CD4-positive, alpha-beta T cell (primary cell): ENCODE measurements at regions not wholly inside any gene's neighbourhood (a gene's known extent, or its start where the extent isn't known, plus 50 kb on each side); places are given as distances from the start of the nearest gene placed in this dataset.

Source experiments
- ATAC-seq: fragments of 200-7000 bp; cut with Tn5 transposase; one replicate; pipeline ENCODE4 v1.10.0; 2022; ENCODE audit warnings: mild to moderate bottlenecking; ENCODE audit not compliant: poor library complexity
- CTCF ChIA-PET: fragments of 350-600 bp; sonication (Branson Sonifier 250); formaldehyde crosslinking; loops from one replicate; lab custom pipeline; 2021; ENCODE audit warnings: antibody characterized with exemption, inconsistent platforms; lab: Charles Lee
- POLR2A ChIA-PET: fragments of 350-600 bp; sonication (Branson Sonifier 250); formaldehyde crosslinking; loops from one replicate; lab custom pipeline; 2021; ENCODE audit warnings: antibody characterized with exemption, inconsistent platforms; lab: Charles Lee
- DNase-seq, 14 experiments: peaks; one replicate each; pipeline ENCODE4 v3.0.0-alpha.2; 2013 to 2020; ENCODE audit warnings: mixed read lengths in 2 of 14
- H3K27ac ChIP-seq, 2 donors: one replicate each; pipeline versions ENCODE4 v1.5.1 to v1.7.0; 2013; ENCODE audit warnings: low read length in 2 of 2, low read depth in 1 of 2, mild to moderate bottlenecking in 1 of 2
- H3K27me3 ChIP-seq, 2 experiments: 1 replicate in 1 of 2; 2 replicates in 1 of 2; pipeline versions ENCODE4 v1.6.1 to v1.7.0; 2013; ENCODE audit warnings: low read length in 2 of 2, control low read depth in 1 of 2, mild to moderate bottlenecking in 1 of 2, moderate library complexity in 1 of 2; ENCODE audit not compliant: insufficient read depth in 2 of 2, control insufficient read depth in 1 of 2
- H3K36me3 ChIP-seq: one replicate; pipeline ENCODE4 v1.6.1; 2013; ENCODE audit warnings: low read length, control low read depth; ENCODE audit not compliant: insufficient read depth
- H3K4me1 ChIP-seq: one replicate; pipeline ENCODE4 v1.6.1; 2013; ENCODE audit warnings: low read length, control low read depth; ENCODE audit not compliant: insufficient read depth
- H3K4me3 ChIP-seq: one replicate; pipeline ENCODE4 v1.5.1; 2013; ENCODE audit warnings: mild to moderate bottlenecking, low read length, moderate library complexity
- H3K9me3 ChIP-seq, 2 experiments: 1 replicate in 1 of 2; 2 replicates in 1 of 2; pipeline versions ENCODE4 v1.6.1 to v1.7.0; 2013; ENCODE audit warnings: low read length in 2 of 2, mild to moderate bottlenecking in 2 of 2, control low read depth in 1 of 2, moderate library complexity in 1 of 2; ENCODE audit not compliant: control insufficient read depth in 1 of 2, insufficient read depth in 1 of 2
- H3K27ac Mint-ChIP-seq: one replicate; pipeline ENCODE4 v1.8.0; 2020; ENCODE audit warnings: mixed read lengths
- H3K27me3 Mint-ChIP-seq: one replicate; pipeline ENCODE4 v1.8.0; 2021; ENCODE audit warnings: mixed read lengths
- H3K36me3 Mint-ChIP-seq: one replicate; pipeline ENCODE4 v1.8.0; 2021; ENCODE audit warnings: low read depth, mixed read lengths
- H3K4me1 Mint-ChIP-seq: one replicate; pipeline ENCODE4 v1.8.0; 2021; ENCODE audit warnings: low read depth, mixed read lengths
- H3K4me3 Mint-ChIP-seq: one replicate; pipeline ENCODE4 v1.8.0; 2020; ENCODE audit warnings: mild to moderate bottlenecking, mixed read lengths
- H3K9me3 Mint-ChIP-seq: one replicate; pipeline ENCODE4 v1.8.0; 2020; ENCODE audit warnings: mixed read lengths
- intact Hi-C, 2 experiments: fragments of 100-400 bp; cut with DNase I in 1 of 2; cut with micrococcal nuclease in 1 of 2; formaldehyde crosslinking; loops; one replicate each; pipeline versions ENCODE4 v1.15.1 to v1.9.0; 2023 to 2025; cut with DNase I, micrococcal nuclease
- TF ChIP-seq, protein P1 (sequence below): fragments of 200-600 bp; IDR thresholded peaks from one replicate; pipeline ENCODE4 v1.8.0; 2022; ENCODE audit warnings: antibody characterized with exemption, mild to moderate bottlenecking

DNA sequence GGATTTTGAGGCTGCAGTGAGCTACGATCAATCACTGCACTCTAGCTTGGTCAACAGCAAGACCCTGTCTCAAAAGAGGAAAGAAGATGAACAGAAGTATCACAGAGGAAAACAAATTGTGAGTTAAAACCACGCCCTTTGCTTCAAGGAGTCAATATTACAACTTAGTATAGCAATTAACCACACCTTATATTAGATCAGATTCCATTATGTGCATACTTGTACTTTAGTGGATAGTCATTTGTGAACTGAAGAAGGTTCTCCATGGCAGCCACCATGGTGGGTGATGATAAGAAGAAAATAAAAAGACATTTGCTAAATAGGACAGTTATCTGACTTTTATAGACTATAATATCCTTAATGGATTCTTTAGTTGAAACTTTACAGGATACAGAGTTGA, 72.3 kb upstream of the EFEMP1 start:
- ATAC-seq (no peak), DNase-seq (no peak)
- no peaks in the 10 kb centered on the region for H3K27me3 ChIP-seq
- H3K27ac ChIP-seq = no peak overlapping the region
- H3K9me3 ChIP-seq = no peaks in the 10 kb centered on the region
- no peak overlapping the region for H3K27ac Mint-ChIP-seq
- no peaks in the 10 kb centered on the region for H3K4me1 Mint-ChIP-seq
- H3K36me3 Mint-ChIP-seq = no peaks in the 10 kb centered on the region
- TF ChIP-seq, protein P1, sequence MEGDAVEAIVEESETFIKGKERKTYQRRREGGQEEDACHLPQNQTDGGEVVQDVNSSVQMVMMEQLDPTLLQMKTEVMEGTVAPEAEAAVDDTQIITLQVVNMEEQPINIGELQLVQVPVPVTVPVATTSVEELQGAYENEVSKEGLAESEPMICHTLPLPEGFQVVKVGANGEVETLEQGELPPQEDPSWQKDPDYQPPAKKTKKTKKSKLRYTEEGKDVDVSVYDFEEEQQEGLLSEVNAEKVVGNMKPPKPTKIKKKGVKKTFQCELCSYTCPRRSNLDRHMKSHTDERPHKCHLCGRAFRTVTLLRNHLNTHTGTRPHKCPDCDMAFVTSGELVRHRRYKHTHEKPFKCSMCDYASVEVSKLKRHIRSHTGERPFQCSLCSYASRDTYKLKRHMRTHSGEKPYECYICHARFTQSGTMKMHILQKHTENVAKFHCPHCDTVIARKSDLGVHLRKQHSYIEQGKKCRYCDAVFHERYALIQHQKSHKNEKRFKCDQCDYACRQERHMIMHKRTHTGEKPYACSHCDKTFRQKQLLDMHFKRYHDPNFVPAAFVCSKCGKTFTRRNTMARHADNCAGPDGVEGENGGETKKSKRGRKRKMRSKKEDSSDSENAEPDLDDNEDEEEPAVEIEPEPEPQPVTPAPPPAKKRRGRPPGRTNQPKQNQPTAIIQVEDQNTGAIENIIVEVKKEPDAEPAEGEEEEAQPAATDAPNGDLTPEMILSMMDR = no peak
- H3K4me1 ChIP-seq = no peaks in the 10 kb centered on the region
- POLR2A ChIA-PET = no interaction called here
- H3K4me3 ChIP-seq = no peak overlapping the region
- H3K9me3 Mint-ChIP-seq = no peaks in the 10 kb centered on the region
- no peak overlapping the region for H3K4me3 Mint-ChIP-seq
- no peaks in the 10 kb centered on the region for H3K36me3 ChIP-seq
- intact Hi-C loops = no loop called here
- CTCF ChIA-PET = no interaction called here
- H3K27me3 Mint-ChIP-seq = no peaks in the 10 kb centered on the region

DNA sequence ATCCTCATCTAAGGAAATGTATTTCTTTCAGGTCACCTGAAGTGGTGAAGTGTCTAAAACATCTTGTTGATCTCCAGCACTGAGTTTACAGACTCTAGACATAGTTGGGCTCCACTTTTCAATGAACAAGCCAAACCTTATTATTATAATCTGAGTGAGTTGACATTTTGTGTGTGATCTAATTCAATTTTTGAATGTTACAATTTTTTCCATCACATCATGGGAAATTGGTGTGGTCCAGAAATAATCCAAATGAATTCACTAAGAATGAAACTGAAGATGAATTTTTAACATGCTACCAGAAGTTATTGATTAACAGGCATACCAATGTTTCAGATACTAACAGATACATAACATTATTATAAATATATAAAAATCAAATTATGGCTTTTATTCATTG, 75.6 kb upstream of the EFEMP1 start:
- Histone ChIP-seq H3K9me3 (no peaks in the 10 kb centered on the region), H3K27me3 (no peaks in the 10 kb centered on the region), H3K4me1 (no peaks in the 10 kb centered on the region), H3K27ac (no peak overlapping the region), H3K4me3 (no peak overlapping the region), H3K36me3 (no peaks in the 10 kb centered on the region)
- no peaks in the 10 kb centered on the region for H3K4me1 Mint-ChIP-seq
- DNase-seq = no peak
- CTCF ChIA-PET = no interaction called here
- H3K36me3 Mint-ChIP-seq = no peaks in the 10 kb centered on the region
- POLR2A ChIA-PET = no interaction called here
- no peak for ATAC-seq
- H3K4me3 Mint-ChIP-seq = no peak overlapping the region
- no peaks in the 10 kb centered on the region for H3K9me3 Mint-ChIP-seq
- no peaks in the 10 kb centered on the region for H3K27me3 Mint-ChIP-seq
- no peak overlapping the region for H3K27ac Mint-ChIP-seq
- TF ChIP-seq, protein P1 = no peak
- intact Hi-C loops = no loop called here

DNA sequence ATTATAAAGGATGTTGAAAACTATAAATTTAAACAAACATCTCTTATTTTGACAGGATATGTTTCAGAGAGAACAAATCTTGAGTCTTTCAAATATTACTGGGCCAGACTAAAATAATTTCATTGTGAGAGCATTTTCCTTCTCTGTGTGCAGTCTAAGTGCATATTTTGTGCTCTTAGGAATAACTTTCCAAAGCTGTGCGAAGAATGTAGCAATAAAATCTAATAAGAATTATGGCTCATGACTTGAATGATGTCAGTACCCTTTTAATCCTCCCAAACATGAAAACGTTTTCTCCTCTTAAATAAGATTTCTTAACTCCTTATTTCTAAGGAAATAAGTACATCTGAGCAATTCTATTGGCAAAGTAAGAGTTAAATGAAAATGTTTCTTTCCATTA, 76.2 kb upstream of the EFEMP1 start:
- H3K4me1 Mint-ChIP-seq = no peaks in the 10 kb centered on the region
- TF ChIP-seq, protein P1 = no peak
- CTCF ChIA-PET = no interaction called here
- ATAC-seq (no peak), DNase-seq (no peak)
- no peaks in the 10 kb centered on the region for H3K9me3 Mint-ChIP-seq
- Histone ChIP-seq H3K27ac (no peak overlapping the region), H3K9me3 (no peaks in the 10 kb centered on the region), H3K27me3 (no peaks in the 10 kb centered on the region), H3K36me3 (no peaks in the 10 kb centered on the region), H3K4me3 (no peak overlapping the region), H3K4me1 (no peaks in the 10 kb centered on the region)
- no peak overlapping the region for H3K4me3 Mint-ChIP-seq
- POLR2A ChIA-PET = no interaction called here
- no peaks in the 10 kb centered on the region for H3K27me3 Mint-ChIP-seq
- intact Hi-C loops = no loop called here
- H3K27ac Mint-ChIP-seq = no peak overlapping the region
- no peaks in the 10 kb centered on the region for H3K36me3 Mint-ChIP-seq
